ENCODE measurements at regions not wholly inside any gene's neighbourhood (a gene's known extent, or its start where the extent isn't known, plus 50 kb on each side); places are given as distances from the start of the nearest gene placed in this dataset.

DNA sequence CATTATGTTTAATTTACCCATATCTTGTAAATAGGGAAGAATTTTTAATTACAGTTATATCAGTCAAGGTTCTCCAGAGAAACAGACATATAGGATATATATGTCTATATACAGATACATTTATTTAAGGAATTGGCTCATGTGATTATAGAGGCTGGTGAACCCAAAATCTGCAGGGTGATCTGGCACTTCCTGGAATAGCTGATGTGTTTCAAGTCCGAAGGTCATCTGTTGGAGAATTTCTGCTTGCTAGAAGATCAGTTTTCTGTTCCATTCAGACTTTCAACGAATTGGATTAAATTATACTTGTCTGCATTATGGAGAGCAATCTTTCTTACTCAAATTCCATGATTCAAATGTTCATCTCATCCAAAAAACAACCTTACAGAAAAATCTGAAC is 694.6 kb upstream of the DPPA4 start:
- Histone ChIP-seq H3K9me3 (ENCODE audit: control insufficient read depth in 4 of 4, low read length in 3 of 4) (no peaks in the 10 kb centered on the region), H3K27me3 (ENCODE audit: control insufficient read depth in 4 of 4, insufficient read depth in 4 of 4, low read length in 3 of 4) (no peaks in the 10 kb centered on the region), H3K4me1 (ENCODE audit: control insufficient read depth in 4 of 4, insufficient read depth in 4 of 4, low read length in 3 of 4) (peaks cover 0 to 1% (median 0%) of the 10 kb centered on the region in 4 donors), H3K36me3 (ENCODE audit: control insufficient read depth in 4 of 4, insufficient read depth in 3 of 4, low read depth in 1 of 4, low read length in 3 of 4) (no peaks in the 10 kb centered on the region), H3K4me3 (ENCODE audit: low read depth in 1 of 3, low read length in 3 of 3) (no peak overlapping the region), H3K27ac (ENCODE audit: low read depth in 1 of 2, low read length in 2 of 2) (no peak overlapping the region), H3K9ac (ENCODE audit: low read depth in 1 of 2, low read length in 2 of 2) (no peak overlapping the region)
- WGBS, result 32% methylated on average over 2 of the region's 2 CpGs
- DNase-seq (ENCODE audit: low spot score), result no peak
- TF ChIP-seq RAD21 (IDR thresholded peaks at IDR 0.05) (no peak), FOXA1 (IDR thresholded peaks at IDR 0.05) (no peak), HNF4G (IDR thresholded peaks at IDR 0.05) (no peak), JUND (IDR thresholded peaks at IDR 0.05) (peak in 1 of 2 donors; percentile 13), SP1 (IDR thresholded peaks at IDR 0.05) (peak; percentile 48), TAF1 (conservative IDR thresholded peaks at IDR 0.05) (no peak), GABPA (IDR thresholded peaks at IDR 0.05 in 1 of 2, conservative IDR thresholded peaks at IDR 0.05 in 1 of 2) (no peak), HNF4A (conservative IDR thresholded peaks at IDR 0.05) (peak; percentile 59 to 79), FOXA2 (IDR thresholded peaks at IDR 0.05) (no peak), EGR1 (IDR thresholded peaks at IDR 0.05; ENCODE audit: low read depth in 2 of 2) (no peak), RXRA (IDR thresholded peaks at IDR 0.05) (peak in 1 of 2 donors; percentile 51), YY1 (IDR thresholded peaks at IDR 0.05) (no peak)
- TF ChIP-seq, protein P1, sequence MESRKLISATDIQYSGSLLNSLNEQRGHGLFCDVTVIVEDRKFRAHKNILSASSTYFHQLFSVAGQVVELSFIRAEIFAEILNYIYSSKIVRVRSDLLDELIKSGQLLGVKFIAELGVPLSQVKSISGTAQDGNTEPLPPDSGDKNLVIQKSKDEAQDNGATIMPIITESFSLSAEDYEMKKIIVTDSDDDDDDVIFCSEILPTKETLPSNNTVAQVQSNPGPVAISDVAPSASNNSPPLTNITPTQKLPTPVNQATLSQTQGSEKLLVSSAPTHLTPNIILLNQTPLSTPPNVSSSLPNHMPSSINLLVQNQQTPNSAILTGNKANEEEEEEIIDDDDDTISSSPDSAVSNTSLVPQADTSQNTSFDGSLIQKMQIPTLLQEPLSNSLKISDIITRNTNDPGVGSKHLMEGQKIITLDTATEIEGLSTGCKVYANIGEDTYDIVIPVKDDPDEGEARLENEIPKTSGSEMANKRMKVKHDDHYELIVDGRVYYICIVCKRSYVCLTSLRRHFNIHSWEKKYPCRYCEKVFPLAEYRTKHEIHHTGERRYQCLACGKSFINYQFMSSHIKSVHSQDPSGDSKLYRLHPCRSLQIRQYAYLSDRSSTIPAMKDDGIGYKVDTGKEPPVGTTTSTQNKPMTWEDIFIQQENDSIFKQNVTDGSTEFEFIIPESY (IDR thresholded peaks at IDR 0.05), result no peak
- TF ChIP-seq, protein P2, sequence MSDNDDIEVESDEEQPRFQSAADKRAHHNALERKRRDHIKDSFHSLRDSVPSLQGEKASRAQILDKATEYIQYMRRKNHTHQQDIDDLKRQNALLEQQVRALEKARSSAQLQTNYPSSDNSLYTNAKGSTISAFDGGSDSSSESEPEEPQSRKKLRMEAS (IDR thresholded peaks at IDR 0.05), result no peak
- TF ChIP-seq, protein P3, sequence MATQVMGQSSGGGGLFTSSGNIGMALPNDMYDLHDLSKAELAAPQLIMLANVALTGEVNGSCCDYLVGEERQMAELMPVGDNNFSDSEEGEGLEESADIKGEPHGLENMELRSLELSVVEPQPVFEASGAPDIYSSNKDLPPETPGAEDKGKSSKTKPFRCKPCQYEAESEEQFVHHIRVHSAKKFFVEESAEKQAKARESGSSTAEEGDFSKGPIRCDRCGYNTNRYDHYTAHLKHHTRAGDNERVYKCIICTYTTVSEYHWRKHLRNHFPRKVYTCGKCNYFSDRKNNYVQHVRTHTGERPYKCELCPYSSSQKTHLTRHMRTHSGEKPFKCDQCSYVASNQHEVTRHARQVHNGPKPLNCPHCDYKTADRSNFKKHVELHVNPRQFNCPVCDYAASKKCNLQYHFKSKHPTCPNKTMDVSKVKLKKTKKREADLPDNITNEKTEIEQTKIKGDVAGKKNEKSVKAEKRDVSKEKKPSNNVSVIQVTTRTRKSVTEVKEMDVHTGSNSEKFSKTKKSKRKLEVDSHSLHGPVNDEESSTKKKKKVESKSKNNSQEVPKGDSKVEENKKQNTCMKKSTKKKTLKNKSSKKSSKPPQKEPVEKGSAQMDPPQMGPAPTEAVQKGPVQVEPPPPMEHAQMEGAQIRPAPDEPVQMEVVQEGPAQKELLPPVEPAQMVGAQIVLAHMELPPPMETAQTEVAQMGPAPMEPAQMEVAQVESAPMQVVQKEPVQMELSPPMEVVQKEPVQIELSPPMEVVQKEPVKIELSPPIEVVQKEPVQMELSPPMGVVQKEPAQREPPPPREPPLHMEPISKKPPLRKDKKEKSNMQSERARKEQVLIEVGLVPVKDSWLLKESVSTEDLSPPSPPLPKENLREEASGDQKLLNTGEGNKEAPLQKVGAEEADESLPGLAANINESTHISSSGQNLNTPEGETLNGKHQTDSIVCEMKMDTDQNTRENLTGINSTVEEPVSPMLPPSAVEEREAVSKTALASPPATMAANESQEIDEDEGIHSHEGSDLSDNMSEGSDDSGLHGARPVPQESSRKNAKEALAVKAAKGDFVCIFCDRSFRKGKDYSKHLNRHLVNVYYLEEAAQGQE (IDR thresholded peaks at IDR 0.05), result no peak

DNA sequence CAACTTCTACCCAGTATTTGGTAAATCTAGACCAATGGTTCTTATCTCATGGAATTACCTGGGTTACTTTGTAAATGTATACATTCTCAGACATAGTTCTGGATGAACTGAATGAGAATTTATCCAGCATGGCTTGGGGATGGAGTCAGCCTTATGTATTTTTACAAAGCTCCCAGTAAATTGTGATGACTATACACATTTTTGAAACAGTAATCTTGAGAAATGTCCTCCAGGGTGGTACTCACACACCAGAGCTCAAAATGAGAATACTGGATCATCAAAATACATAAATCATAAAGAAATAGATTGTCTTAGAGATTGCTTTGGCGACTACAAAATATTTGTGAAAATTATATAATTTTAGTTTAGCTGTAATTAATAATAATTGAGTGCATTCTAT is 722.1 kb upstream of the DPPA4 start:
- no peaks in the 10 kb centered on the region for H3K4me1 ChIP-seq (ENCODE audit: control insufficient read depth in 4 of 4, insufficient read depth in 4 of 4, low read length in 3 of 4)
- no peak overlapping the region for H3K9ac ChIP-seq (ENCODE audit: low read depth in 1 of 2, low read length in 2 of 2)
- no peaks in the 10 kb centered on the region for H3K9me3 ChIP-seq (ENCODE audit: control insufficient read depth in 4 of 4, low read length in 3 of 4)
- no peak for DNase-seq (ENCODE audit: low spot score)
- H3K4me3 ChIP-seq (ENCODE audit: low read depth in 1 of 3, low read length in 3 of 3), result no peak overlapping the region
- H3K27me3 ChIP-seq (ENCODE audit: control insufficient read depth in 4 of 4, insufficient read depth in 4 of 4, low read length in 3 of 4), result no peaks in the 10 kb centered on the region
- H3K36me3 ChIP-seq (ENCODE audit: control insufficient read depth in 4 of 4, insufficient read depth in 3 of 4, low read depth in 1 of 4, low read length in 3 of 4), result no peaks in the 10 kb centered on the region
- WGBS, result 75% methylated on average over 1 of the region's 1 CpG
- no peak overlapping the region for H3K27ac ChIP-seq (ENCODE audit: low read depth in 1 of 2, low read length in 2 of 2)
- TF ChIP-seq FOXA2 (IDR thresholded peaks at IDR 0.05), result no peak
- TF ChIP-seq, protein P3 (IDR thresholded peaks at IDR 0.05), result no peak
- no peak for TF ChIP-seq YY1 (IDR thresholded peaks at IDR 0.05)
- TF ChIP-seq, protein P2 (IDR thresholded peaks at IDR 0.05), result no peak
- TF ChIP-seq, protein P4, sequence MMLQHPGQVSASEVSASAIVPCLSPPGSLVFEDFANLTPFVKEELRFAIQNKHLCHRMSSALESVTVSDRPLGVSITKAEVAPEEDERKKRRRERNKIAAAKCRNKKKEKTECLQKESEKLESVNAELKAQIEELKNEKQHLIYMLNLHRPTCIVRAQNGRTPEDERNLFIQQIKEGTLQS (IDR thresholded peaks at IDR 0.05), result no peak
- no peak for TF ChIP-seq TAF1 (conservative IDR thresholded peaks at IDR 0.05)
- no peak for TF ChIP-seq JUND (IDR thresholded peaks at IDR 0.05)
- no peak for TF ChIP-seq HNF4A (conservative IDR thresholded peaks at IDR 0.05)
- TF ChIP-seq, protein P1 (IDR thresholded peaks at IDR 0.05), result no peak
- no peak for TF ChIP-seq RXRA (IDR thresholded peaks at IDR 0.05)
